BJ (cell line): ENCODE measurements at regions not wholly inside any gene's neighbourhood (a gene's known extent, or its start where the extent isn't known, plus 50 kb on each side); places are given as distances from the start of the nearest gene placed in this dataset.
"Not testable (repeated sequence)": the region's sequence is repeated elsewhere in the genome, so short reads cannot be mapped to it uniquely, and the experiment has no call there.

Experiments used
- CTCF ChIA-PET: fragments of 350-600 bp; formaldehyde crosslinking; extraction: SDS; loops from one replicate; lab custom pipeline; 2021; ENCODE audit warnings: antibody characterized with exemption, inconsistent platforms; lab: Yijun Ruan, JAX
- POLR2A ChIA-PET: fragments of 300-600 bp; sonication (Branson Sonifier 250); formaldehyde crosslinking; extraction: SDS; loops from one replicate; lab custom pipeline; 2021; ENCODE audit warnings: antibody characterized with exemption; lab: Charles Lee
- DNase-seq: peaks from one replicate; pipeline ENCODE4 v3.0.0-alpha.2; 2011; ENCODE audit warnings: low read depth
- H3K27me3 ChIP-seq: 2 replicates; pipeline ENCODE4 v1.6.0; 2011; ENCODE audit warnings: low read length; ENCODE audit not compliant: control insufficient read depth, insufficient read depth
- H3K36me3 ChIP-seq: 2 replicates; pipeline ENCODE4 v1.5.1; 2011; ENCODE audit warnings: low read length; ENCODE audit not compliant: control insufficient read depth, insufficient read depth
- H3K4me3 ChIP-seq: 2 replicates; pipeline ENCODE4 v1.5.1; 2011; ENCODE audit warnings: low read depth, mild to moderate bottlenecking, control low read depth, low read length
- TF ChIP-seq, protein P1 (sequence below): IDR thresholded peaks from 2 replicates; pipeline ENCODE4 v1.5.1; 2011; ENCODE audit warnings: low read depth, mild to moderate bottlenecking, control low read depth, inconsistent platforms, low read length, moderate library complexity; ENCODE audit not compliant: insufficient read depth

DNA sequence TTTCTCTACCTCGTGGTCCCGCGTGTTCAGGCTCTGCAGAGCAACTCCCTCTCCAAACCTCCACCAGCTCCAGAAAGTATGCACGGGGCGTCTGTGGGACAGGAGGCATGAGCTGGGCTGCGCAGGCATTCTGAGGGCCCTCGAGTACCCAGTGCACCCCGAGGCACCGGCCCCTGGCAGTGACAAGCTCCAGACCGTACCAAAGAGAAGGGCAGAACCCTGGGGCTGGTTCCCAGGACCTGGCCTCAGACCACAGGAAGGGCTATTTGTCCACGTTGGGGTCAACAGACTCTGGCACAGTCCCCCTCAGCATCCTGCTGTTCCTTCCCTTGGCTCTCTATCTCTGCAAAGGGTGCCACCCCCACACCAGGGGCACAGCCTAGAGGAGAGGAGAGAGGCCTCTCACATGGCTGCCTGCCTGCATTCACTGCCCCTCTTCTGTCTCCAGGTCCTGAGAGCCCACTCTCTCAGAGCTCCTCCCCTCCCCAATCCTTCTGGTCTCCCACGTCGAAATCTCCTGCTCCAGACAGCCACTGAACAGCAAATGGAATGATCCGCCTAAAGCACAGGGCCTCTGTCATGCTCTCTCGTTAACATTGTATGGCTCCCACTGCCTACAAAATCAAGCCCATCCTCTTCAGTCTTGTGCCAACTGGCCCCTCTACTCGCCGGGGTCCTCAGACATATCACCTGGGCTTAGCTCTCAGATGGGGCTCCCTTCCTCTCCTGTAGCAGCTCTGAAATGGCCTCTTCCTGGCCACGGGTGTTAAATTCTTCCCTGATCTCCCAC is 96.3 kb downstream of the OAT start:
- no peaks in the 10 kb centered on the region; the same call in 1 of the 2 replicates for H3K27me3 ChIP-seq
- no peaks in the 10 kb centered on the region for H3K36me3 ChIP-seq
- no peak overlapping the region for H3K4me3 ChIP-seq
- ChIA-PET POLR2A (no interaction called here), CTCF (no interaction called here)
- no peak for DNase-seq
- TF ChIP-seq, protein P1, sequence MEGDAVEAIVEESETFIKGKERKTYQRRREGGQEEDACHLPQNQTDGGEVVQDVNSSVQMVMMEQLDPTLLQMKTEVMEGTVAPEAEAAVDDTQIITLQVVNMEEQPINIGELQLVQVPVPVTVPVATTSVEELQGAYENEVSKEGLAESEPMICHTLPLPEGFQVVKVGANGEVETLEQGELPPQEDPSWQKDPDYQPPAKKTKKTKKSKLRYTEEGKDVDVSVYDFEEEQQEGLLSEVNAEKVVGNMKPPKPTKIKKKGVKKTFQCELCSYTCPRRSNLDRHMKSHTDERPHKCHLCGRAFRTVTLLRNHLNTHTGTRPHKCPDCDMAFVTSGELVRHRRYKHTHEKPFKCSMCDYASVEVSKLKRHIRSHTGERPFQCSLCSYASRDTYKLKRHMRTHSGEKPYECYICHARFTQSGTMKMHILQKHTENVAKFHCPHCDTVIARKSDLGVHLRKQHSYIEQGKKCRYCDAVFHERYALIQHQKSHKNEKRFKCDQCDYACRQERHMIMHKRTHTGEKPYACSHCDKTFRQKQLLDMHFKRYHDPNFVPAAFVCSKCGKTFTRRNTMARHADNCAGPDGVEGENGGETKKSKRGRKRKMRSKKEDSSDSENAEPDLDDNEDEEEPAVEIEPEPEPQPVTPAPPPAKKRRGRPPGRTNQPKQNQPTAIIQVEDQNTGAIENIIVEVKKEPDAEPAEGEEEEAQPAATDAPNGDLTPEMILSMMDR = no peak

DNA sequence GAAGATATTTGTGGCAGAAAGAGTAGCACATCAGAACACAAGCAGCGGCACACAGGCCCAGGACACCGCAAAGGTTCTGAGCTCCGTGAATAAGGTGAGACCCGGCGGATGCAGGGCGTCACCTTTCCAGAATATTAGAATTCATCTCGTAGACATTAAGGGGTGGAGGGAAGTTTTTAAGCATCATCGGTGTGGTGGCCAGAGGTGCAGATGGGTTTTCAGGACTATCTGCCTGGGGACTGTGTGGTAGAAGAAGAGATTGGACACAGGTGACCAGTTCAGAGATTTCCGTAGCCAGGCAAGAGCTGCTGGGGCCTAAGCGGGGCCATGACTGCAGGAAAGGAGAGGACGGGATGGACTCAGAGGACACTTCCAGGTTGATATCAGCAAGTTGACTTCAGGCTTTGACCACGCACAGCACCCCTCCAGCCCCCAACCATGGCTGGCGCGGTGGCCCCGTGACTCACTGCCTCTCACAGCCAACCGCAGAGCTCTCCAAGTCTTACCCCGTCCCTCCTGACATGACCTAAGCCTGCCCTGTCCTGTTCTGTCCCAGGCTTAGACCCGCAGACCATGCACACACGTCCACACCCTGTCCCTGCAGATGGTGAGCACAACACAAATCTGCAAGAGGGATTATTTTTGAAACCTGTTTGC is 97.2 kb downstream of the OAT start:
- Histone ChIP-seq H3K4me3 (no peak overlapping the region), H3K27me3 (no peaks in the 10 kb centered on the region), H3K36me3 (no peaks in the 10 kb centered on the region)
- TF ChIP-seq, protein P1 = no peak
- POLR2A ChIA-PET = no interaction called here
- CTCF ChIA-PET = no interaction called here
- no peak for DNase-seq

DNA sequence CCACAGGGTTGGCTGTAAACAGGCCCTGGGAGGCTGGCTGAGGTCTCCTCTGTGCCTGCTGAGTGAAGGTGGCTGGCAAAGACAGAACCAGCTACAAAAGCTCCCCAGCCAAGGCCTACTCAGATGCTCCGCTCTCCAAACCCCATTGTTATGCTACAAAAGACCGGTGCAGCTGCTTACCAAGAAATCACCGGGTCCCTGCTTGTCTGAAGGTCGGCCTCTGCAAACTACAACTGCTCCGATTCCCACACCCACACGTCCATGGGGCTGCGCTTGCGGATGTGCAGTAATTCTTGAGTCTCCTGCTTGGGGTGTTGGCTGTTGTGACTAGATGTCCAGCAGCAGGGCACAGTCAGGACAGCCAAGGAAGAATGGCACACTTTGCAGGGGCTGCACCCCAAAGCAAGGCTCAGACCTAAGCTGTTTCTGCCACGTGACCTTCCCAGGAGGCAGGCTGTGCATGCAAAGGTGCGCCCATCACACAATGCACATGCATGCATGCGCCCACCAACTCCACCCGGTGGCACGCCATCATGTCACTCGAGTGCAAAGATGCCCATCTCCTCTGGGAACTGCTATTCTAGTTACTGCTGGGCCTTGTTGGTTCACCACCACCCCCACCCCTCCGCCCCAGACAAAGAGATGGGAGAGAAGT is 97.8 kb downstream of the OAT start:
- Histone ChIP-seq H3K36me3 (no peaks in the 10 kb centered on the region), H3K4me3 (no peak overlapping the region), H3K27me3 (no peaks in the 10 kb centered on the region)
- POLR2A ChIA-PET = no interaction called here
- CTCF ChIA-PET = interaction anchor here (0.6 to 2.4 kb wide), 2 partner anchors 51 to 326 kb away, joined by 3 to 5 read pairs; no protein-coding TSS in a partner anchor
- no peak for DNase-seq
- TF ChIP-seq, protein P1 = no peak

DNA sequence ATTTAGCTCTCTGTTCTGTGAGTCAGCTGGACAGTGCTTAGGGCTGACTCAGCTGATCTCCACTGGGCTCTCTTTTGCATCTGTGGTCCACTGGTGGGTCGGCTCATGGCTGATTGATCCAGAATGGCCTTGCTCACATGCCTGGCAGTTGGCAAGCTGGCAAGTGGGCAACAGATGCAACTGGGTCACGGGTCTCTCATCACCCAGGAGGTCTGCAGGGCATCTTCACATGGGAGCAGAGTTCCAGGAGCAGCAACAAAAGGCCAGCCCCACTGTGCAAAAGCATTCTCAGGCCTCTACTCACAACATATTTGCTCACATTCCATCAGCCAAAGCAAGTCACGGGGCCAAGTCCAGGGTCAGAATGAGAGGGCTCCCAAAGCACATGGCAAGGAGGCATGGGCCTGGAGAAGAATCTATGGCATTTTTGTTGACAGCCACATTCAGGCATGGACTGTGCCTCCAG is 98.8 kb downstream of the OAT start:
- CTCF ChIA-PET = interaction anchor here (0.8 to 2.4 kb wide), 2 partner anchors 69 to 325 kb away, joined by 3 to 5 read pairs; no protein-coding TSS in a partner anchor
- Histone ChIP-seq H3K36me3 (no peaks in the 10 kb centered on the region), H3K4me3 (no peak overlapping the region), H3K27me3 (no peaks in the 10 kb centered on the region)
- TF ChIP-seq, protein P1 = no peak
- DNase-seq = peak; percentile 49
- POLR2A ChIA-PET = no interaction called here

GRCh38 chr10:124319520-124319919 is 99.2 kb downstream of the OAT start:
- CTCF ChIA-PET = interaction anchor here (0.8 to 2.4 kb wide), 2 partner anchors 70 to 325 kb away, joined by 3 to 5 read pairs; no protein-coding TSS in a partner anchor
- H3K4me3 ChIP-seq, POLR2A ChIA-PET, DNase-seq, H3K27me3 ChIP-seq, H3K36me3 ChIP-seq: not testable (repeated sequence)
